Brain microvascular endothelial cell (primary cell): ENCODE measurements at regions not wholly inside any gene's neighbourhood (a gene's known extent, or its start where the extent isn't known, plus 50 kb on each side); places are given as distances from the start of the nearest gene placed in this dataset.
A peak's percentile ranks its signal among the peaks of the same experiment; 100 is the strongest.

Experiments
- DNase-seq: peaks from one replicate; pipeline ENCODE4 v3.0.0-alpha.2; 2020
- H3K27ac ChIP-seq: fragments of 250-450 bp; sonication (Bioruptor Pico); 2 replicates; pipeline ENCODE4 v1.5.1; 2020; ENCODE audit warnings: mild to moderate bottlenecking, moderate library complexity
- H3K27me3 ChIP-seq: fragments of 250-450 bp; sonication (Bioruptor Pico); replicated peaks from 2 replicates; pipeline ENCODE4 v1.5.1; 2020; ENCODE audit warnings: mild to moderate bottlenecking
- H3K36me3 ChIP-seq: fragments of 250-450 bp; sonication (Bioruptor Pico); replicated peaks from 2 replicates; pipeline ENCODE4 v1.5.1; 2020; ENCODE audit warnings: mild to moderate bottlenecking
- H3K4me3 ChIP-seq: 2 replicates; pipeline ENCODE4 v1.5.1; 2011; ENCODE audit warnings: low read depth, mild to moderate bottlenecking, control low read depth, low read length, moderate library complexity
- CTCF ChIP-seq: IDR thresholded peaks from 2 replicates; pipeline ENCODE4 v1.5.1; 2011; ENCODE audit warnings: low read depth, mild to moderate bottlenecking, moderate library complexity, low read length, control low read depth, inconsistent platforms; ENCODE audit errors: missing control alignments
- in situ Hi-C: cut with HindIII; loops from 2 replicates; pipeline ENCODE4 v1.10.0; 2017; ENCODE audit warnings: low sequenced_read_pairs, low pct_ligation_motif_present

- in situ Hi-C loops, result no loop called here
- Histone ChIP-seq H3K36me3 (no peaks in the 10 kb centered on the region), H3K27me3 (no peaks in the 10 kb centered on the region), H3K4me3 (no peak overlapping the region), H3K27ac (no peak overlapping the region)
- TF ChIP-seq CTCF, result no peak
- no peak for DNase-seq
Observed at GRCh38 chr4:4695497-4695896, 153.6 kb upstream of the STX18 start.

GRCh38 chr4:4694827-4695226 is 153.0 kb upstream of the STX18 start:
- in situ Hi-C loops, result no loop called here

GRCh38 chr4:4694296-4694772 is 152.5 kb upstream of the STX18 start:
- Histone ChIP-seq H3K27ac (no peak overlapping the region), H3K36me3 (no peaks in the 10 kb centered on the region), H3K4me3 (no peak overlapping the region), H3K27me3 (no peaks in the 10 kb centered on the region)
- no peak for DNase-seq
- in situ Hi-C loops, result no loop called here
- TF ChIP-seq CTCF, result peak; percentile 60

More at GRCh38 chr4:4694827-4695226, 153.0 kb upstream of the STX18 start:
- Histone ChIP-seq H3K36me3 (no peaks in the 10 kb centered on the region), H3K4me3 (no peak overlapping the region), H3K27me3 (no peaks in the 10 kb centered on the region), H3K27ac (no peak overlapping the region)
- no peak for TF ChIP-seq CTCF
- no peak for DNase-seq

GRCh38 chr4:4693755-4694295 is 152.0 kb upstream of the STX18 start:
- Histone ChIP-seq H3K27ac (no peak overlapping the region), H3K36me3 (no peaks in the 10 kb centered on the region), H3K4me3 (no peak overlapping the region), H3K27me3 (no peaks in the 10 kb centered on the region)
- DNase-seq, result no peak
- TF ChIP-seq CTCF, result no peak
- in situ Hi-C loops, result no loop called here

- no peak for DNase-seq
- in situ Hi-C loops, result no loop called here
Observed at GRCh38 chr4:4693258-4693657, 151.4 kb upstream of the STX18 start.

More at GRCh38 chr4:4693258-4693657, 151.4 kb upstream of the STX18 start:
- Histone ChIP-seq H3K27me3 (no peaks in the 10 kb centered on the region), H3K27ac (no peak overlapping the region), H3K4me3 (no peak overlapping the region), H3K36me3 (no peaks in the 10 kb centered on the region)
- no peak for TF ChIP-seq CTCF
